ENCODE measurements at regions not wholly inside any gene's neighbourhood (a gene's known extent, or its start where the extent isn't known, plus 50 kb on each side); places are given as distances from the start of the nearest gene placed in this dataset.
A peak's percentile ranks its signal among the peaks of the same experiment; 100 is the strongest.

DNA sequence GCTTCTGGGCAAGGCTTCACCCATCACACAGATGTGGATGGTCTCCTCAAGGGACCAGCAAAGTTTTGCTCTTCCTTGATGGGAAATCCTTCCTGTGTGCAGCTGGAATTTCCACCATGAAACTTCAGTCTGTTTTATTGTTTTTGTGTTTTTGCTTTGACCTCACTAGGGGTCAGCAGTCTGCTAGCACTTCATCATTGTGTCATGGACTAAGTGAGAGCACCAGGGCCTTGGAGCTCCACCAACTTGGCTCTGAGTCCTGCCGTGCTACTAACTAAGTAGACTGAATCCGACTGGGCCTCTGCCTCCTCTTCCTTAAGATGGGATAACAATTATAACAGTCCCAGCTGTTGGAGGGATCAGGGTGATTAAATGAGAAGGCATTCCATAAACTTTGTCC, 305.8 kb upstream of the NCAM1 start:
- TF ChIP-seq POLR2A (IDR thresholded peaks at IDR 0.05) = no peak
- TF ChIP-seq, protein P1, sequence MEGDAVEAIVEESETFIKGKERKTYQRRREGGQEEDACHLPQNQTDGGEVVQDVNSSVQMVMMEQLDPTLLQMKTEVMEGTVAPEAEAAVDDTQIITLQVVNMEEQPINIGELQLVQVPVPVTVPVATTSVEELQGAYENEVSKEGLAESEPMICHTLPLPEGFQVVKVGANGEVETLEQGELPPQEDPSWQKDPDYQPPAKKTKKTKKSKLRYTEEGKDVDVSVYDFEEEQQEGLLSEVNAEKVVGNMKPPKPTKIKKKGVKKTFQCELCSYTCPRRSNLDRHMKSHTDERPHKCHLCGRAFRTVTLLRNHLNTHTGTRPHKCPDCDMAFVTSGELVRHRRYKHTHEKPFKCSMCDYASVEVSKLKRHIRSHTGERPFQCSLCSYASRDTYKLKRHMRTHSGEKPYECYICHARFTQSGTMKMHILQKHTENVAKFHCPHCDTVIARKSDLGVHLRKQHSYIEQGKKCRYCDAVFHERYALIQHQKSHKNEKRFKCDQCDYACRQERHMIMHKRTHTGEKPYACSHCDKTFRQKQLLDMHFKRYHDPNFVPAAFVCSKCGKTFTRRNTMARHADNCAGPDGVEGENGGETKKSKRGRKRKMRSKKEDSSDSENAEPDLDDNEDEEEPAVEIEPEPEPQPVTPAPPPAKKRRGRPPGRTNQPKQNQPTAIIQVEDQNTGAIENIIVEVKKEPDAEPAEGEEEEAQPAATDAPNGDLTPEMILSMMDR (IDR thresholded peaks at IDR 0.05) = no peak
- DNase-seq (ENCODE audit: low spot score in 2 of 2) = peak; percentile 59 to 87
- WGBS, 2 donors = 38 to 46% methylated on average over 2 of the region's 2 CpGs
- intact Hi-C loops (cut with DNase I; ENCODE audit: low total_unique reads) = no loop called here
- H3K4me3 ChIP-seq (ENCODE audit: low read depth, poor library complexity, severe bottlenecking) = no peak overlapping the region

DNA sequence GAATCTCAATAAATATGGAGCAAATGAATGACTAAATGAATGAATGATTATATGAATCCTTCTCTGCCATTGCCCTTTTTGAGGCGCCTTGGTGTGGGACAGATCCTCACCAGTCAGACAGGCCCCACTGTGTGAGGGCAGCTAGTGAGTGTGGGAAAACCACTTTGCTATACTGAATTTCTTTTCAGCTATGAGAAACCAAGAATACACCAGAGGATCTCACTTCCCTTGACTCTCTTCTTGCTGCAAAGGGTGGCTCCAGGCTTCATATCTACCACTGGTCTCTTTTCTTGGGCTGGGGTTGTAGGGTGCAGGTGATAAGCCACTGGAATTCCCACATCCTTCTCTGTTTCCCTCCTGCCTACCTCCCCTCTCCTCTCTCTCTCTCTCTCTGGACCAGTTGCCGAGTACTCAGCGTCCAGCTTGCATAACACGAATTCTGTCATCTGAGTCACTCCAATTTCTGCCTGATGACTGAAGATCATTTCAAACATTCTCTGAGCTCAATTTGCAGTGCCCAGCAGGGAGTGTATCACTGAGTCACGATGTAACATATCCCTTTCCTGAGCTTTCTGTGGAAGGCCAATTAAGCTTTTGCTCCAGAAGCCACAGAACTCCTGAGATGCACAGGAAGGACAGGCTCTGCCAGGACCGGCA, 304.3 kb upstream of the NCAM1 start:
- 72 to 81% methylated on average over 6 of the region's 6 CpGs for WGBS, 2 donors
- TF ChIP-seq, protein P1 (IDR thresholded peaks at IDR 0.05) = no peak
- H3K4me3 ChIP-seq (ENCODE audit: low read depth, poor library complexity, severe bottlenecking) = no peak overlapping the region
- peak in 1 of 2 donors; percentile 26 for DNase-seq (ENCODE audit: low spot score in 2 of 2)
- intact Hi-C loops (cut with DNase I; ENCODE audit: low total_unique reads) = no loop called here

DNA sequence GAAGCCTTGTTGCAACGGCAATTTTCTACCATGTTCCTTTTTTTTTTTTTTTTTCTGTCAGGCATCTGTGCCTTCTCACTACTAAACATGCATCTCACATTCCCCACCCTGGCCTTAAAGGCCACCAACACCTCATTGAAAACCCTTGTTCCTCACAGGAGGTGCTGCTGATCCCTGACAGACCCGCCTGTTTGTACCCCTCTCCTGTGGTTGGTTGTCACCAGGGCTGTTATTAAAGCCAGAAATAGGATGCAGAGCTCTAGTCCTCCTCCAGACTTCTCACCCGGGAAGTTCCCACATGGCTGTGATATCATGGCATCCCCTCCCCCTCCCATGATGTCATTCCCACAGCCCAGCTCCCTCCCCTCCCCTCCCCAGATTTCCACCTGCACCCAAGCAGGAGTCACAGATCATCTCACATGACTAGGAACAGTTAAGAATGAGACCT, 302.8 kb upstream of the NCAM1 start:
- intact Hi-C loops (cut with DNase I; ENCODE audit: low total_unique reads) = no loop called here
- 62 to 64% methylated on average over 3 of the region's 3 CpGs for WGBS, 2 donors

GRCh38 chr11:112661146-112661545, 300.1 kb upstream of the NCAM1 start:
- no peak for DNase-seq (ENCODE audit: low spot score in 2 of 2)
- 84 to 97% methylated on average over 1 of the region's 1 CpG for WGBS, 2 donors
- intact Hi-C loops (cut with DNase I; ENCODE audit: low total_unique reads) = no loop called here
- no peak overlapping the region for H3K4me3 ChIP-seq (ENCODE audit: low read depth, poor library complexity, severe bottlenecking)
- TF ChIP-seq, protein P1 (IDR thresholded peaks at IDR 0.05) = no peak
- TF ChIP-seq POLR2A (IDR thresholded peaks at IDR 0.05) = no peak

More for the DNA sequence above, 302.8 kb upstream of the NCAM1 start:
- no peak overlapping the region for H3K4me3 ChIP-seq (ENCODE audit: low read depth, poor library complexity, severe bottlenecking)
- no peak for DNase-seq (ENCODE audit: low spot score in 2 of 2)
- TF ChIP-seq POLR2A (IDR thresholded peaks at IDR 0.05) = no peak

- intact Hi-C loops (cut with DNase I; ENCODE audit: low total_unique reads) = no loop called here
- no peak for DNase-seq (ENCODE audit: low spot score in 2 of 2)
- 89 to 94% methylated on average over 4 of the region's 4 CpGs for WGBS, 2 donors
- no peak overlapping the region for H3K4me3 ChIP-seq (ENCODE audit: low read depth, poor library complexity, severe bottlenecking)
- TF ChIP-seq, protein P1 (IDR thresholded peaks at IDR 0.05) = no peak
- TF ChIP-seq POLR2A (IDR thresholded peaks at IDR 0.05) = no peak
Measured at GRCh38 chr11:112661571-112661970, 299.6 kb upstream of the NCAM1 start.

DNA sequence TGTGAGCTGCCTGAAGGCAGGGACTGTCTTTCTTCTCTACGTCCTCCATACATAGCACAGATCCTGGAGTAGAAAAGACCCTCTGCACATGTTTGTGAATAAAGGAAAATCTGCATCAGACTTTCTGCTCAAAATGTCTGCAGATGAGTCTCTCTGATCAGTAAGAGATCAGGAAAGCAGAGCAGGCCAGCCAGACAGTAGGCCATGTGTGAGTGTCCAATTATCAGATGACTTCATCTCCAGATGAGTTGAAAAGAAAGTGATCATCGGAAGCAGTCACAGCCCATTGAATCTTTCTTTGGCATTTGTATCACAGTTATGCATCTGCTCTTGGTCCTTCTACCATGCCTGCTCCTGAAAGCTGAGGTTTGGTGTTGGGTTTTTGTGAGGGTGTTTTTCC, 298.7 kb upstream of the NCAM1 start:
- TF ChIP-seq, protein P1 (IDR thresholded peaks at IDR 0.05) = no peak
- no peak for TF ChIP-seq POLR2A (IDR thresholded peaks at IDR 0.05)
- 87 to 91% methylated on average over 2 of the region's 2 CpGs for WGBS, 2 donors
- DNase-seq (ENCODE audit: low spot score in 2 of 2) = no peak
- intact Hi-C loops (cut with DNase I; ENCODE audit: low total_unique reads) = no loop called here
- no peak overlapping the region for H3K4me3 ChIP-seq (ENCODE audit: low read depth, poor library complexity, severe bottlenecking)
